DMS79 (cell line): ENCODE measurements at regions not wholly inside any gene's neighbourhood (a gene's known extent, or its start where the extent isn't known, plus 50 kb on each side); places are given as distances from the start of the nearest gene placed in this dataset.
"Not testable (repeated sequence)": the region's sequence is repeated elsewhere in the genome, so short reads cannot be mapped to it uniquely, and the experiment has no call there.

Source experiments
- DNase-seq: peaks from one replicate; lab custom pipeline; 2025; lab: John Stamatoyannopoulos, UW

- DNase-seq: no peak
Observed at GRCh38 chr13:50274181-50274580, 258.9 kb downstream of the KCNRG start.

- no peak for DNase-seq
Observed at GRCh38 chr13:50275392-50276063, 260.3 kb downstream of the KCNRG start.

GRCh38 chr13:50276550-50276949 lies 261.3 kb downstream of the KCNRG start:
- DNase-seq: no peak

GRCh38 chr13:50277127-50277526 lies 261.9 kb downstream of the KCNRG start:
- DNase-seq: no peak

GRCh38 chr13:50277906-50278305 lies 262.7 kb downstream of the KCNRG start:
- no peak for DNase-seq

- no peak for DNase-seq
Observed at GRCh38 chr13:50280441-50280937, 265.2 kb downstream of the KCNRG start.

GRCh38 chr13:50282016-50282415 lies 266.8 kb downstream of the KCNRG start:
- no peak for DNase-seq

GRCh38 chr13:50283017-50283416 lies 267.8 kb downstream of the KCNRG start:
- no peak for DNase-seq

GRCh38 chr13:50284540-50284939 lies 269.3 kb downstream of the KCNRG start:
- no peak for DNase-seq

- no peak for DNase-seq
Observed at GRCh38 chr13:50285283-50285682, 270.0 kb downstream of the KCNRG start.

- DNase-seq: no peak
Observed at GRCh38 chr13:50286324-50286723, 271.1 kb downstream of the KCNRG start.

- DNase-seq: no peak
Observed at GRCh38 chr13:50290186-50290585, 274.9 kb downstream of the KCNRG start.

GRCh38 chr13:50291611-50292010 lies 276.4 kb downstream of the KCNRG start:
- DNase-seq: no peak

- no peak for DNase-seq
Observed at GRCh38 chr13:50292081-50292480, 276.8 kb downstream of the KCNRG start.

GRCh38 chr13:50294425-50294824 lies 279.2 kb downstream of the KCNRG start:
- DNase-seq: not testable (repeated sequence)

- DNase-seq: no peak
Observed at GRCh38 chr13:50299546-50300249, 284.5 kb downstream of the KCNRG start.

- no peak for DNase-seq
Observed at GRCh38 chr13:50303963-50304721, 288.9 kb downstream of the KCNRG start.

- no peak for DNase-seq
Observed at GRCh38 chr13:50306156-50306555, 290.9 kb downstream of the KCNRG start.

GRCh38 chr13:50309318-50309717 lies 294.1 kb downstream of the KCNRG start:
- DNase-seq: no peak

GRCh38 chr13:50309882-50310594 lies 294.8 kb downstream of the KCNRG start:
- no peak for DNase-seq

GRCh38 chr13:50310734-50311133 lies 295.5 kb downstream of the KCNRG start:
- DNase-seq: no peak

- DNase-seq: no peak
Observed at GRCh38 chr13:50318887-50319286, 303.6 kb downstream of the KCNRG start.
